ENCODE measurements at regions not wholly inside any gene's neighbourhood (a gene's known extent, or its start where the extent isn't known, plus 50 kb on each side); places are given as distances from the start of the nearest gene placed in this dataset.
"Not testable (repeated sequence)": the region's sequence is repeated elsewhere in the genome, so short reads cannot be mapped to it uniquely, and the experiment has no call there.

DNA sequence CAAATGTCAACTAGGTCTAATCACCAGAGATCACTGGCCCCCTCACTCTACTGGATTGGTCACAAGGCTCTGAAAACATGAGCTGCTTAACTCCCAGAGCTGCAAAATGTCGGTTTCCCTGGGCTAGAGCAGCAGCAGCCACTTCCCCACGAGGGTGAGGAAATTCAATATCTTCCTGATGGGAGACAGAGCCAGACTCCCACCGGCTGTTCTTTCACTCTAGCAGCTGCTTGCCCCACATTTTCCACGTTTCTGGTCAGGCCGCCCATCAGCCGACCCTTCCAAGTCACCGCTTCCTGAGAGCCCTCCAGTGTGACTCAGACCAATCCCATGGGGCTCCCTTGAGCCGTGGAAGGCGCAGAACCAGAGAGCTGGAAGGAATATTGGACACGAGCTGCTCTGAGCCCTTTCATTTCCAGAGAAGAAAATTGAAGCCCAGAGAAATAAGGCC lies 227.0 kb downstream of the ADAMTS15 start:
- DNase-seq (ENCODE audit: low read depth) = peak; percentile 90

GRCh38 chr11:130675917-130676316 lies 227.5 kb downstream of the ADAMTS15 start:
- peak; percentile 73 for DNase-seq (ENCODE audit: low read depth)

DNA sequence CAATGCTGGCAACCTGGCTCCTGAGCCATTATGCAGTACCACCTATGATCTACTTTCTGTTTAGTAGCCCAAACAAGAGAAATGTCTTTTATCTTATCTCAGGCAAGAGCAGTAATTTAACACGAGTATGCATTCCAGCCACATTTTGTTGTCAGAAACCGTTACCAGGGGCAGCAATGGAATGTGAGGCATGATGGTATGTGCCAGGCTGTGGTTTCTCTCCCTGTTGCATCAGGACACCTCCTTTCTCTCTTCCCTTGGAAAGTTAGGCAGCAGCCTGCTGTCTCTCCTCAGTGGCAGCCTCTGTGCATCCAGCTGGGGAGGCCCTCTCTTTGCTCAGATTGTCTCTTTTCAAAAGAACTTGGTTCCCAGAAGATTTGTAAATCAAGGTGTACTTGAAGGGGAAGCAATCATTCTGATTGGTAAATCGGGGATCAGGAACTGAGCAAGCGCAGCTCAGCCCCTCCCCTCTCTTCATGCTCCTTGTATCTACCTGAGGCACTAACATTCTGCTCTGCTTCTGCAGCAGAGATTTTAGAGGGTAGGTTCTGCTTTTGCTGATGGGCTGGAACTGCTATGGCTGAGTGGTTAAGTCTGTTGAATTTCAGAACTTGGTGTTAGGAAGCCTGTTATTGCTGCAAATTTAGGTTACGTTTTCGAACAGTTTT lies 229.2 kb downstream of the ADAMTS15 start:
- peak; percentile 94 for DNase-seq (ENCODE audit: low read depth)

GRCh38 chr11:130679247-130679646 lies 230.8 kb downstream of the ADAMTS15 start:
- no peak for DNase-seq (ENCODE audit: low read depth)

DNA sequence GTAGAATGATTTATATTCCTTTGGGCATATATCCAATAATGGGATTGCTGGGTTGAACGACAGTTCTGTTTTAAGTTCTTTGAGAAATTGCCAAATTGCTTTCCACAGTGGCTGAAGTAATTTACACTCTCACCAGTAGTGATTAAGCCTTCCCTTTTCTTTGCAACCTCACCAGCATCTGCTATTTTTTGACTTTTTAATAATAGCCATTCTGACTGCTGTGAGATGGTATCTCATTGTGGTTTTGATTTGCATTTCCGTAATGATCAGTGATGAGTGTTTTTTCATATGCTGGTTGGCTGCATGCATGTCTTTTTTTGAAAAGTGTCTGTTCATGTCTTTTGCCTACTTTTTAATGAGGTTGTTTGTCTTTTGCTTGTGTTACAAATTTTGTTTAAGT lies 233.8 kb downstream of the SNX19 start:
- DNase-seq (ENCODE audit: low read depth) = not testable (repeated sequence)

GRCh38 chr11:130689222-130689908 lies 226.9 kb downstream of the SNX19 start:
- peak; percentile 15 for DNase-seq (ENCODE audit: low read depth)

DNA sequence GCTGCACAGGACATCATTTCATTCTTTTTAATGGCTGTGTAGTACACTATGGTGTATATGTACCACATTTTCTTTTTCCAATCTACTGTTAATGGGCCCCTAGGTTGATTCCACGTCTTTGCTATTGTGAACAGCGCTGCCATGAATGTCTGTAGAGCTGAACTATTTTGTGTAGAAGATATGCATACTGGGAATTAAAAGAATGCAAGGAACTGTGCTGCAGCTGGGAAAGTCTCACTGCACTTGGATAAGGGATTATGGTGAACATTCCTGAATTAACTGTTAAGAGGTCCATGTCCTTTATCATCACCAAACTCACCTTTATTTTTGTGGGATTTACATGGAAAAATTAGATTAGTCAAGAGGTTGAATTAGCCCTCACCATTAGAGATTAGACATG lies 224.7 kb downstream of the SNX19 start:
- DNase-seq (ENCODE audit: low read depth) = no peak

GRCh38 chr11:130692220-130692619 lies 224.1 kb downstream of the SNX19 start:
- DNase-seq (ENCODE audit: low read depth) = no peak

DNA sequence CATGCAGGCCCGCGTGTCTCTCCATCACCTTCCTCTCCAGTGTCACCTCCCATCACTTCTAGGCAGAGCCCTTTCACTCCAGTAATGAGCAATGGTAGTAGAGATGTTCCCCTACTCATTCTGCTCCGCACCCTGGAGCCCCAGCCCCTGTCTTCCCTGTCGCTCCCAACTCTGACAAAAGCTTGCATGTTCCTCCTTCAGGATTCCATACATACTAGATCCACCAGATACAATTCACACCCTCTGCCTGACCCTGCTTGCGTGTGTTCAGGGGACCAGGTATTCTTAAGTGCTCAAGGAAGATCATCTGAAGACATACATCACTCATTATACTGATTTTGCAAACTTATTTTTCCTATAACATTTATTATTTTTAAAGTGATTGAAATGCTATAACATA lies 222.7 kb downstream of the SNX19 start:
- no peak for DNase-seq (ENCODE audit: low read depth)

- no peak for DNase-seq (ENCODE audit: low read depth)
Observed at GRCh38 chr11:130694488-130695045, 221.7 kb downstream of the SNX19 start.

DNA sequence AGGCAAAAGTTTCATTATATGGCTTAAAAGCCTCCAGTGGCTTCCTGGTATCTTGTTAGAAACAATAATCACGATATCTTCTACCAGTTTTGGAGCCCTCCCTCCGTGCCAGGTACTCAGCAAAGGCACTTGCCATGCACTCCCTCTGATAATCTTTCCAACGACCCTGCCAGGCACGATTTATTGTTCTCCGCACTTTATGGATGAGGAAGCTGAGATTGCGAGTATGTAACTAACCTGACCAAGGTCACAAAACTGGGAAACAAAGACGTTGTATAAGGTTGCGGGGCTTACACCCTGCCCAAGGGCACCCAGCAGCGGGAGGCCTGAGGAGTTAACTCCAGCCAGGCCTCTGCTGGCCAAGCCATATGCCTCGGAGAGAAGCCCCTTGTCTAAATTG lies 218.1 kb downstream of the SNX19 start:
- DNase-seq (ENCODE audit: low read depth) = no peak

GRCh38 chr11:130699561-130699960 lies 216.7 kb downstream of the SNX19 start:
- DNase-seq (ENCODE audit: low read depth) = no peak

GRCh38 chr11:130700092-130700491 lies 216.2 kb downstream of the SNX19 start:
- no peak for DNase-seq (ENCODE audit: low read depth)

DNA sequence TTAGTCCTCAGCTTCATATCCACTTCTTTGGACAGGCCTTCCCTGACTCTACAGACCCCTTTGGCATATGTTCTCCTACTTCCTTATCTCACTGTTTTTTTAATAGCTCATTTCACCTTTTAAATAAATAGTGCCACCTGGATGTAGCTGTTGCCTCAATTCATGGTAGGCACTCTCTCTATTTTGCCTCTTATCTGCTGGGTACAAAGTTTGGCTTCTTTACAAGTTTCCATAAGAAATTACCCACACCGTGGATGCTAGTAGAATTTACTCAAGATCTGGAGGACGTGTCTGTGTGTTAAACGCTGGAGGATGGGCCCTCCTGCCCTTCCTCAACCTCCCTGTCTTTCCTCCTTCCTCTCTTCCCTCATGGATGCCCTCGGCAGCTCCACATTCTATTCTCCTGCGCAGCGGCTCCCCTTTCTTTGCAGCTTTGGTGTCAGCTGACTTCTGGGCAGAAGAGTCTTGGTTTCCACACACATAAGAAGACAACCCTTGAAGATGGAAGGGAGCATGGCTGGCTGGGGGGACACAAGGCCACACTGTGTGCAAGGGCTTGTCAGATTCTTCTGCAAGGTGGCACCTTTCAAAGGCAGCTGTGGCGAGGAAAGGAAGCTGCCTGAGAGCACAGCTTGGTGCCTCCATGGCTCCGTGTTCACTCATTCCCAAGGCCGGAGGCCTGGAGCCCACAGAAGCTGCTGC lies 212.6 kb downstream of the SNX19 start:
- no peak for DNase-seq (ENCODE audit: low read depth)

DNA sequence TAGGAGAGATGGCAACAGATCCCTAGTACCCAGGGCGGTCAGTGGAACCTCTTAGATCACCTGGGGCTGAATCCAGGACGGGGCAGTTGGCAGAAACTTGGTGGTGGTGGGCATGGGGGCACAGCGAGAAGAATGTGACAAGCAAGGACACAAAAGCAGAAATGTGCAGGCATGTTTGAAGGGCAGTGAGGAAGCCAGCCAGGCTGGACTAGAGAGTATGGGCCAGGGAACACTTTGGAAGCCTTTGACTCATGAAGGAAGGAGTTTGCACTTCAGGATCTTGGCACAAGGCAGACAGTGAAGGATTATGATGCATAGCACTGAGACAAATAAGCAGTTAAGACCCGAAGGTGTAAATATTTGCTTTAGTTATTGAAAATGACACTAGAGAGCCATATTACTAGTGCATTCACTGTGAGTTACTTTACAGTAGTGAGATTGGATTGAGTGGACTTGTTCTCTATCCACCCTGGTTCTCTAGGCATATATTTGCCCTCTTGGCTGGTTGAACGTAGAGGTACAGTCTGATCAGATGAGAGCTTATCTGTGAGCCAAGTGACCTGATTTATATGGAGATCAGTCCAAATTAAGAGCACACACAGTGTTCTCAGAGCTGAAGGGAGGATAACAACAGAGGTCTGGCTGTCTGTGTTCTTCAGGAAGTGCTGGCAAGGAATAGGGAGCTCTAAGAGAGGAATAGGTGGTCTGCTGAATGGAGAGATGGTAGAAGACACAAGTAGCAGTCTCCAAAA lies 210.4 kb downstream of the SNX19 start:
- DNase-seq (ENCODE audit: low read depth) = no peak

DNA sequence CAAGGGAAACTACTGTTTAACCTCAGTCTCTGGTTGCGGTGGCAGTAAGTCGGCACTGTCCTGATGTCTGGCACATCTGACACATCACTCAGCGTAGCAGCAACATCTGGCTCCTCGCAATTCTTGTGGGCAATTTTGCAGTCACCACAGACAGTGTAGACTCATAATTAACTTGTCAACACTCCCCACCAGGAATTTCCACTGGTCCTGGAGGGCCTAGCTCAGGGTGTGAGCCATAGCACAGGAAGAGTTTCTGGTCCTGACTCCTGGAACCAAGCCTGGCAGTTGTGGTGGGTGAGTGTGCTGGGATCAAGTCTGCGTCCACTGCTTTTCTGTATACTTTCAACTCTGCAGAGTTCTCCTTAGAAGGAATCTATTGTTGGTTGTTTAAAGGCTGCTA lies 209.7 kb downstream of the SNX19 start:
- DNase-seq (ENCODE audit: low read depth) = no peak

- no peak for DNase-seq (ENCODE audit: low read depth)
Observed at GRCh38 chr11:130707217-130707616, 209.1 kb downstream of the SNX19 start.

DNA sequence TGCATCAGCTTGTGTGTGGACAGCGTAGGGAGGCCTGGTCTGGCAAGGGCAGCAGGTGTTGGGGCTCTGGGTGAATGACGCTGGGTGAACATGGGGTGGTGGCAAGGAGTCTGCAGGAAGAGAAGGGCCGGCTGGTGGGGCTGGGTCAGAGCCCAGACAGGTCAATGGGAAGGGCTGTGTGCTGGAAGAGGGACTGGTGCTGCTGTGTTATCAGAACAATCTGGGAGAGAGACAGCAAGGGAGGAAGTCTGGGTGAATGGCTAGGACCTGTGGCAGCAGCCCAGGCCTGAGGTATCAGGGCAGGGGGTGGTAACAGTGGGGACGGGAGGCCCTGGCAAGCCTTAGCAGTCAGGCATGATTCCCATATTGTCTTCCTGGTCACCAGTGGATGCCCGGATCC lies 206.7 kb downstream of the SNX19 start:
- no peak for DNase-seq (ENCODE audit: low read depth)

DNA sequence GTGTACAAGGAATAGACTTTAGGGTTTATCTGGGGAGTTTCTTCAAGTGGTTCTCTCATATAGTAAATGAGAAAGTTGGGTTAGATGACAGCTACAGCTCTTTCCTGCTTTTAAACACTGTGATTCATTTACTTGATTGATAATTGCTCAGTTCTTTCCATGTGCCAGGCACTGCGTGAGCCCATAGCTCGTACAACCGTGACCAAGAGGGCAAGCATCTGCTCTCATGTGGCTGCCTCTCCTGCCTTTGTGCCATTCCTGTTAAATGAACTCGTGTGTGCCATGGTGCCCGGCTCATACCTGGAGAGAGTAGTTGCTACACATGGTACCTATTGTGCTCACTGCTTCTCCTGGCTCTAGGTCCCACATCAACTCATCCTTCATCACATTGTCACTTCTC lies 206.3 kb downstream of the SNX19 start:
- DNase-seq (ENCODE audit: low read depth) = no peak

DNA sequence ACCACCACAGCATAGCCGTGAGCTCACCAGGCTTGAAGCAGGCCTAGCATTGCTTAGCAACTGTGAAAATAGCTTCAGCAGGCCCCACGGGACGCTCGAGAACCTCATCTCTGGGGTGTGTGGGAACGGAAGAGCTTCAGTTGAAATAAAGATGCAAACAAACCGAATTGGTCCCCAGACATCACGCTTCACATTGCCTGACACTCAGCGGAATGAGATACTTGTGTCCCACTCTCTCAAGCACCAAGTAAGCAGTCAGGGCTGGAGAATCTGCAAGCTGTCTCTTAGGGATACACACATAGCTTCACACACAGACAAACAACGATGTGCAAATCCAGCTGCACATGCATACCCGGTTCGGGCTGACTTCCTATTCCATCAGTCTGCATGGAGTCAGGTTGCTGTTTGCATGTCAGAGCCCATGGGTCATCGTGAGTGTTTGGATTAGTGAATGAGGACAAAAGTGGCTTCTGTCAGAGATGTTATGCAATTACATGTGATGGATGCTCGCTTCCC lies 205.7 kb downstream of the SNX19 start:
- DNase-seq (ENCODE audit: low read depth) = no peak

GRCh38 chr11:130711193-130711592 lies 205.1 kb downstream of the SNX19 start:
- DNase-seq (ENCODE audit: low read depth) = no peak

DNA sequence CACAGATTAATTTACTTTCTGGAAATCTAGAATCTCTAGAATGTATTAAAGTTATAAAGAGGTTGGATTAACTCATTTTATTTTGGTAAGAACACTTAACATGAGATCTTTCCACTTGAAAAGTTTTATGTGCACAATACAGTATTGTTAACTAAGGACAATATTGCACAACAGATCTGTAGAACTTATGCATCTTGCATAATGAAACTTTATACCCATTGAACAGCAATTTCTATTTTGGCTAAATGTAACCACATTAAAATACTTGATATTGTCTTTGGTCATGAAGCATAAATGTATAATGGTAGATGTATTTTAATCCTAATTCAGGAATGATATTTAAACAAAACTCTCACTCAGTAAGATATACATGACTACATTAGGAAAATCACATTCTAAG lies 203.8 kb downstream of the SNX19 start:
- DNase-seq (ENCODE audit: low read depth) = no peak

Data from fibroblast of gingiva (primary cell).